Urothelium cell line (cell line): ENCODE measurements at regions not wholly inside any gene's neighbourhood (a gene's known extent, or its start where the extent isn't known, plus 50 kb on each side); places are given as distances from the start of the nearest gene placed in this dataset.
A peak's percentile ranks its signal among the peaks of the same experiment; 100 is the strongest.
"Not testable (repeated sequence)": the region's sequence is repeated elsewhere in the genome, so short reads cannot be mapped to it uniquely, and the experiment has no call there.

Experiments used
- DNase-seq: peaks from one replicate; pipeline ENCODE4 v3.0.0; 2011; ENCODE audit warnings: low spot score, mixed read lengths
- FAIRE-seq: peaks from 2 replicates; lab custom pipeline; 2011; peaks lifted over from hg19 to GRCh38; lab: Jason Lieb, UNC

DNA sequence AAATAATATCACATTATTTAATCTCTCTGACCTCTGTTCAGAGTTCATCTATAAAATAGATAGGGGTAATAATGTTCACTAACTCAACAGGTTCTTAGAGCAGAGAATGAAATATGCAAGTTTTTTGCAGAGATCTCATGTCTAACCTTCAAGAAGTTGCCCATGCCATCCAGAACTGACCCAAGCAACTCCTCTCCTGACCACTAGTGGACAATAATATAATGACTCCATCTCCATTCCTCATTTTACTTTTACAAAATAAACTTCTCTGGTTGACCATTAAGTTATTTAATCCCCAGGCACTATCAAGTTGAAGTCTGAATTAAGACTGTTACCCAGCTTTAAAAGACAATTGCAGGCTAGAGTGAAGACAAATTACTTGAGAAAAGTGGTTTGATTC is 382.6 kb downstream of the KCNA4 start:
- no peak for DNase-seq
- FAIRE-seq = no peak

DNA sequence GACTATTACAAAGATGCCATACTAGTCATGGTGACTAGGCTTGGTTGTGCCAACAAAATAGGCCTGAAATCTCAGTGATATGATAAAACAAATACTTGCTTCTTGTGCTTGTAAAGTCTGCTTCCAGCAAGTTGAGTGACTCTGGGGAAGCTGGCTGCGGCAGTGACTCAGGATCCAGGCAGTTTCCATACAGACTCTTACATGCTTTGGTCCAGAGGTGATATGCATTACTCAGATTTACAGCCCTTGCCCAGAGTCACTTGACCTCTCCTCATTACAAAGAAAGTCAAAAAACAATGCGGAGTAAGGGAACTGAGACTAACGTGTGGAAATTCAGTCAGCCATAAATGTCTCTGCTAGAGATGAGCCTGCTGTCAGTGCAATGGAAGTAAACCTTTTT is 387.5 kb downstream of the KCNA4 start:
- DNase-seq = peak; percentile 13
- FAIRE-seq = no peak

- no peak for FAIRE-seq
- DNase-seq = no peak
These were observed 388.2 kb downstream of the KCNA4 start for GRCh38 chr11:29628609-29629008.

DNA sequence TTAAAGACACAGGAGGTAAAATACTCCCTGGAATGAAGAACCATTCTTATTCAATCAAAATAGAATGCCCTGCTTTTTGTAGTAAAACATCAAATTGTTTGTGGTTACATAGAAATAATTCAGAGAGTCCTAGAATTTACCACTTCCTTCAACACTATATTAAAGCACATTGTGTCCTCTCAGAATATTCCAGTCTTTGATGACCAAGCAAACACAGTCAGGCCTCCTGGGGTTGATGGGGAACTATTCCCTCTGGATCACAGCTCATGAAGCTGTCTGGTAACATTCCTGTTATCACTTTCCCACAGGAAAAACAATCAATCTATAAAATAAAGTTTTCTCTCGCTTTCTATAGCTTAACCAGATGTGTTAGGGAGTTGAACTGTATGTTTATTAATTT is 389.3 kb downstream of the KCNA4 start:
- no peak for FAIRE-seq
- no peak for DNase-seq

- FAIRE-seq (no peak), DNase-seq (no peak)
These were observed 393.6 kb downstream of the KCNA4 start for GRCh38 chr11:29623144-29623722.

DNA sequence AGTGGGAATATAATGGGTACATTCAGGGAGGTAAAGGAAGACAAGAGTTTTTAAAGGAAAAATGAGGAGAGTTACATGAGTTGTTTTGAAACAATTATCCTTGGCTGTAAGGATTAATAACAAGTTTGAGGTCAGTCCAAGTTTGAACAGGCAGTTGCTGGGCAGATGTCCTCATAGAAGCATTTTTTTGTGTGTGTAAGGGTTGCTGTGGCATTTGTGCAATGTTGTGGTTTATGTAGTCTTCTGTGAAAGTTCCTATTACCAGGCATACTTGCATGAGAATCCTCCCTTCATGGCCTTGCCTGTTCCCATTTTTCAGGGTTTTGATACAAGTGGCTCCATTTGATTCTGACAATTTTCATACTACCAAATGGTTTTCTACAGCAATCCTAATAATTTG is 400.2 kb downstream of the KCNA4 start:
- DNase-seq = no peak
- no peak for FAIRE-seq

DNA sequence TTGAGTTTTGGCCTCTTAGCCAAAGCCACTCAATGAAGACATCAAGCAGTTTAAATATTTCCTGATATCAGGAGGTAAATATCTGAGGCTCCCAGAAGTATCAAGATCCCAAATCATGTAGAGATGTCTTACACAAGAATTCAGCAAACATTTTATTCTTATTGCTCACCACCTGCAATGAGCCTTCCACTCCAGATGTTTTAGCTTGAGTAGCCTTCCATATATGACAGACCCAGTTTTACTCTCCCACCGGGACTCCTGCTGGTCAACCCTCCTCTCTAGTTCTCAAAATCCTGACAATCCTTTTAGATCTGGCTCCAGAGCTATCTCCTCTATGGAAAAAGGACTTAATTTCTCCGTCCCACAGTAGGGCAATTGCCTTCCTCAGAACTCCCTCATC is 404.4 kb downstream of the KCNA4 start:
- DNase-seq (no peak), FAIRE-seq (no peak)

GRCh38 chr11:29606330-29607031 is 410.3 kb downstream of the KCNA4 start:
- FAIRE-seq (no peak), DNase-seq (no peak)

GRCh38 chr11:29600151-29600575 is 416.7 kb downstream of the KCNA4 start:
- DNase-seq, FAIRE-seq: not testable (repeated sequence)

DNA sequence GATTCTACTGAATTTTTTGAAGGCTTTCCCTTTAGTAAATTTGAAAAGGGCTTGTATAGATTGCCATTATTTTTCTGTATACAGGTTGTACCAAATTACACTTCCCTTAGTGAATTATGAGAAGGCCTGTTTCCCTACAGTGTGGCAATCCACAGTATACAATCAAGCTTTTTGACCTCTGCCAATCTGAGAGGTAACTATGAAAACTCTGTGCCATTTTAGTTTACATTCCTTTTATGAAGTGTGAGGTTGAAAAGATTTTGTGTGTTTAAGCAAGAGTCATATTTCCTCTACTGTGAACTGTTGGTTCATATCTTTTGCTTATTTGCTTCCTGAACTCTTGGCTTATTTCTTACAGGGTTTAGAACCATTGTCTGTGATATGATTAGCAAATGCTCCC is 432.5 kb downstream of the KCNA4 start:
- DNase-seq (no peak), FAIRE-seq (no peak)

DNA sequence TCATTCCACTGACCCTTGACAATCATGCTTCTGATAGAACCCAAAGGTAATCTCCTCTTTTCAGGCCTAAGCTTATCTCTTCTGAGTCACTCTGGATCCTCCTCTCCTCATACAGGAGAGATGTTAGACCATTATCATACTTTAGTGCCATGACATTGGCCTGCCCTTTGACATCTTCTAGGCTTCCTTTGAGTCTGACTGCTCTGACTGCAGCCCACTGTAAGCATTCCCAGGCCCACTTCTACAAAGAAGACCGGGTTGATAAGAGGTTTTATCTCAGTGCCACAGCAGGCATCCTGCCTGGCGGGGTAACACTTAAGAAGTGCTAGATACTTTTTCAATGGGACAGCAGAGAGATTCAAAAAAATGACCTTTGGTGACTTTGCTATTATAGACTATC is 438.0 kb downstream of the KCNA4 start:
- FAIRE-seq (no peak), DNase-seq (no peak)

DNA sequence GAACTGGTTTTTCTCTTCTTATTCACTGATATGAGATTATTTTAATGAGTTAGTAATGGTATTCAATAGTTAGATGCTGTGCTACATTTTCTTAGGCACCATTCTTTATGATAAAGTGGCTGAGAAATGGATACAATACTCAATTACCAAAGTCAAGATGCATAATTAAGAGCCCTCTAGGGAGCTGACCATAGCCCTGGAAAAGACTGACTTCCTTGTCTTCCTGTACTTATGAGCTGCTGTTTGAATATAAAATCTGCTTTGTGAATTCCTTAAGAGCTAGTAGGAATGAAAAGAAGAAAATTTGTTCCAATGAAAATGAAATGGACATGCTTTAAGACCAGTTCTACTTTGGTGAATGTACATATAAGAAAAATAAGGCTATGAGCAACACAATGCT is 452.3 kb downstream of the KCNA4 start:
- DNase-seq = no peak
- no peak for FAIRE-seq

GRCh38 chr11:29562183-29562582 is 454.6 kb downstream of the KCNA4 start:
- FAIRE-seq (no peak), DNase-seq (no peak)

DNA sequence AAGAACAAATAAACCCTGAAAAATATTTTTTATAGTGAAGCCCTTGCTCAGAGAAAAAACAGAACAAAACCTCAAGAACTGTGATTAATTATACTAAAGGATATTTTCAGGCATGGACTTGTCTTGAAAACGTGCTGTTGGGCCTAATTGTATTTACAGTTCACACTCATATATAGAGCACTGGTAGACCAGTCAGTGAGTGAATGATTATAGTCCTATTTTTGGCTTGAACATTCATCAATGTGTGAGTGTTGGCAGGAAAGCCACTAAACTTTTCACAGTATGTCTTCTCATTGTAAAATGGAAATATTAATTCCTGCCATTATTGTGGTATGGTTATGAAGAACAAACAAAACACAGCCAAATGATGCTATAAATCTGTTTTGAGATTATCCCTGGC is 462.8 kb downstream of the KCNA4 start:
- FAIRE-seq = no peak
- no peak for DNase-seq

GRCh38 chr11:29538339-29539036 is 478.3 kb downstream of the KCNA4 start:
- no peak for FAIRE-seq
- no peak for DNase-seq

GRCh38 chr11:29534836-29535235 is 482.0 kb downstream of the KCNA4 start:
- FAIRE-seq (no peak), DNase-seq (no peak)

- no peak for DNase-seq
- no peak for FAIRE-seq
These were observed 485.9 kb downstream of the KCNA4 start for GRCh38 chr11:29530961-29531360.

- FAIRE-seq = peak; percentile 91
- peak; percentile 49 for DNase-seq
These were observed 489.4 kb downstream of the KCNA4 start for GRCh38 chr11:29527391-29527936.

GRCh38 chr11:29518389-29519174 is 498.2 kb downstream of the KCNA4 start:
- DNase-seq = no peak

GRCh38 chr11:29511394-29511793 is 505.4 kb downstream of the KCNA4 start:
- no peak for DNase-seq
- no peak for FAIRE-seq

More at GRCh38 chr11:29518389-29519174, 498.2 kb downstream of the KCNA4 start:
- FAIRE-seq = no peak

DNA sequence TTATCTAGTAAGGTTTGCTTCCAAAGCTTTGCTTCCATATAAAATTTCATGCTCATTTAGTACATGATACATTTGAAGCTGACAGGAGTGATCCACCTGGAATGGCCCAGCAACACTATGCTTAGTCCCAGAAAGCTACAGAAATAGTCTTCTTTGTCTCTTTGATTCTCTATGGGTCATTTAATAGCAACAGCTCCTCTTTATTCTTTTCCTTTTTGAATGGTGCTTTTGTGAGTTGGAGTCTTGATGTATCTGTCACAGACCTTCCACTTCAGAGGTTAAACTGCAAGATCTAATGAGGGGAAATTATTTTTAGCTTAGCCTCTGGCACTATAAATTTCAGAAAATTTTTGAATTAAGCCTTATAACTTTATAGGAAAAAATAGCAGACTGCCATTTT is 509.5 kb downstream of the KCNA4 start:
- no peak for DNase-seq

More for the DNA sequence above, 509.5 kb downstream of the KCNA4 start:
- no peak for FAIRE-seq
